ENCODE measurements at regions not wholly inside any gene's neighbourhood (a gene's known extent, or its start where the extent isn't known, plus 50 kb on each side); places are given as distances from the start of the nearest gene placed in this dataset.

DNA sequence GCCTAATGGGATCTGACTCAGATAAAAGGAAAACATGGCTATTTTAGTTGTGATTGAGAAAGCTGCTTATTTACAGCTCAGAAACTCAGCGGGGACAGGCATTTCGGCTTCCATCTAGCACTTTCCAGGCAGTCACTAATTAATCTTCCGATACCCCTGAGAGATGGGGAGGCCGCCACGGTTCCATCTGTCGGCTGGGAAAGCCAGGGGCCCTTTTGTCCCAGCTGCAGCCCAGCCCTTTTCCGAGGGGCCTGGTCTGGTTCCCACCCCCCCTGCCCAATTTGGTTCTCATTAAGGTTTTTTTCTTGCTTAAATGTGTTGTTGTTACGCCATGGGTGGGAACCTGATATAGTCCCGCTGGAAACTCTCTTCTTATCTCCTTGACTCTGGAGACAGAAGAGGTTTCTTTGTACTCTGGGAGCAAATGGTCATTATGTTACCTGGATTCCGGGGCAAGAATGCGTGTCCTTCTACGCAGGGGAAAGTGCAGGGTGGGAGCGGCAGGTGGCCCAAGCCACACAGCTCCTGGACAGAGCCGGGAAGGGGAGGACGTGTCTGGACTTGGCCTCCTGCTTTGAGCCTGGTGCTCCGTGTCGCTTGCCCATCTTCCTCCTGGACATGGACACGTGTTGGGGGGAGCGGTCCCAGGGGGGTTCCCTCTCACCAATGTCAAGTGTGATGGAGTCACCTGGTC lies 50.9 kb upstream of the GSE1 start:
- TF ChIP-seq, protein P1, sequence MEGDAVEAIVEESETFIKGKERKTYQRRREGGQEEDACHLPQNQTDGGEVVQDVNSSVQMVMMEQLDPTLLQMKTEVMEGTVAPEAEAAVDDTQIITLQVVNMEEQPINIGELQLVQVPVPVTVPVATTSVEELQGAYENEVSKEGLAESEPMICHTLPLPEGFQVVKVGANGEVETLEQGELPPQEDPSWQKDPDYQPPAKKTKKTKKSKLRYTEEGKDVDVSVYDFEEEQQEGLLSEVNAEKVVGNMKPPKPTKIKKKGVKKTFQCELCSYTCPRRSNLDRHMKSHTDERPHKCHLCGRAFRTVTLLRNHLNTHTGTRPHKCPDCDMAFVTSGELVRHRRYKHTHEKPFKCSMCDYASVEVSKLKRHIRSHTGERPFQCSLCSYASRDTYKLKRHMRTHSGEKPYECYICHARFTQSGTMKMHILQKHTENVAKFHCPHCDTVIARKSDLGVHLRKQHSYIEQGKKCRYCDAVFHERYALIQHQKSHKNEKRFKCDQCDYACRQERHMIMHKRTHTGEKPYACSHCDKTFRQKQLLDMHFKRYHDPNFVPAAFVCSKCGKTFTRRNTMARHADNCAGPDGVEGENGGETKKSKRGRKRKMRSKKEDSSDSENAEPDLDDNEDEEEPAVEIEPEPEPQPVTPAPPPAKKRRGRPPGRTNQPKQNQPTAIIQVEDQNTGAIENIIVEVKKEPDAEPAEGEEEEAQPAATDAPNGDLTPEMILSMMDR (conservative IDR thresholded peaks at IDR 0.05; ENCODE audit: low read depth, low read length) = no peak
- no peak for TF ChIP-seq MAFK (IDR thresholded peaks at IDR 0.05; ENCODE audit: low read depth, low read length)
- TF ChIP-seq POLR2A (IDR thresholded peaks at IDR 0.05; ENCODE audit: low read depth, low read length) = no peak
- no peak for TF ChIP-seq MXI1 (IDR thresholded peaks at IDR 0.05; ENCODE audit: borderline replicate concordance, low read depth, low read length)
- TF ChIP-seq RAD21 (IDR thresholded peaks at IDR 0.05; ENCODE audit: low read length) = no peak
- TF ChIP-seq BHLHE40 (IDR thresholded peaks at IDR 0.05; ENCODE audit: low read depth, low read length) = no peak
- TF ChIP-seq CHD1 (IDR thresholded peaks at IDR 0.05; ENCODE audit: low read depth, low read length) = no peak
- TF ChIP-seq CEBPB (IDR thresholded peaks at IDR 0.05; ENCODE audit: low read depth, low read length) = no peak
- no peak for TF ChIP-seq RCOR1 (IDR thresholded peaks at IDR 0.05; ENCODE audit: insufficient replicate concordance, low read length)
- no peak for TF ChIP-seq MAZ (IDR thresholded peaks at IDR 0.05; ENCODE audit: borderline replicate concordance, low read depth, low read length)
- TF ChIP-seq SMC3 (IDR thresholded peaks at IDR 0.05; ENCODE audit: low read depth, low read length) = no peak

Data from IMR-90 (cell line).